Mesothelial cell of epicardium (in vitro differentiated cells): ENCODE measurements at regions not wholly inside any gene's neighbourhood (a gene's known extent, or its start where the extent isn't known, plus 50 kb on each side); places are given as distances from the start of the nearest gene placed in this dataset.

ENCODE experiments used
- DNase-seq, 2 experiments: peaks; one replicate each; pipeline ENCODE4 v3.0.0; 2021; ENCODE audit warnings: low spot score in 2 of 2; ENCODE audit not compliant: unreplicated experiment in 2 of 2
- H3K27ac Mint-ChIP-seq: 2 replicates; pipeline ENCODE4 v1.8.0; 2021; ENCODE audit warnings: mixed read lengths
- H3K27me3 Mint-ChIP-seq: 2 replicates; pipeline ENCODE4 v1.8.0; 2021; ENCODE audit warnings: low read depth, mixed read lengths
- H3K36me3 Mint-ChIP-seq: 2 replicates; pipeline ENCODE4 v1.8.0; 2021; ENCODE audit warnings: mixed read lengths
- H3K4me1 Mint-ChIP-seq: 2 replicates; pipeline ENCODE4 v1.8.0; 2021; ENCODE audit warnings: mixed read lengths
- H3K4me3 Mint-ChIP-seq: 2 replicates; pipeline ENCODE4 v1.8.0; 2021; ENCODE audit warnings: mild to moderate bottlenecking, moderate library complexity, mixed read lengths
- H3K9me3 Mint-ChIP-seq: 2 replicates; pipeline ENCODE4 v1.8.0; 2021; ENCODE audit warnings: mixed read lengths
- CTCF ChIP-seq: fragments of 200-600 bp; sonication (generic); IDR thresholded peaks from one replicate; pipeline ENCODE4 v1.5.0; 2021; ENCODE audit warnings: antibody characterized with exemption; ENCODE audit not compliant: unreplicated experiment

GRCh38 chr1:8171751-8172464 lies 145.8 kb upstream of the ERRFI1 start:
- H3K4me3 Mint-ChIP-seq = no peak overlapping the region
- H3K4me1 Mint-ChIP-seq = peaks cover 15% of the 10 kb centered on the region
- no peak for TF ChIP-seq CTCF

GRCh38 chr1:8170059-8170835 lies 144.1 kb upstream of the ERRFI1 start:
- no peak for DNase-seq
- no peaks in the 10 kb centered on the region for H3K9me3 Mint-ChIP-seq
- no peaks in the 10 kb centered on the region for H3K27me3 Mint-ChIP-seq
- no peak overlapping the region for H3K4me3 Mint-ChIP-seq
- H3K36me3 Mint-ChIP-seq = no peaks in the 10 kb centered on the region
- H3K27ac Mint-ChIP-seq = peak overlapping the region; percentile 93
- TF ChIP-seq CTCF = no peak
- H3K4me1 Mint-ChIP-seq = peaks cover 27% of the 10 kb centered on the region

More at GRCh38 chr1:8171751-8172464, 145.8 kb upstream of the ERRFI1 start:
- Mint-ChIP-seq H3K27me3 (no peaks in the 10 kb centered on the region), H3K9me3 (no peaks in the 10 kb centered on the region), H3K27ac (peak overlapping the region; percentile 2), H3K36me3 (no peaks in the 10 kb centered on the region)
- DNase-seq = no peak

- TF ChIP-seq CTCF = no peak
- Mint-ChIP-seq H3K27ac (peak overlapping the region; percentile 93), H3K36me3 (no peaks in the 10 kb centered on the region), H3K9me3 (no peaks in the 10 kb centered on the region), H3K4me3 (no peak overlapping the region), H3K27me3 (no peaks in the 10 kb centered on the region), H3K4me1 (peaks cover 27% of the 10 kb centered on the region)
- no peak for DNase-seq
Measured at GRCh38 chr1:8169364-8170058, 143.4 kb upstream of the ERRFI1 start.

- no peaks in the 10 kb centered on the region for H3K27me3 Mint-ChIP-seq
- TF ChIP-seq CTCF = no peak
- no peak overlapping the region for H3K4me3 Mint-ChIP-seq
- H3K4me1 Mint-ChIP-seq = peaks cover 27% of the 10 kb centered on the region
- H3K27ac Mint-ChIP-seq = no peak overlapping the region
- DNase-seq = no peak
- H3K36me3 Mint-ChIP-seq = no peaks in the 10 kb centered on the region
- H3K9me3 Mint-ChIP-seq = no peaks in the 10 kb centered on the region
Measured at GRCh38 chr1:8167936-8168335, 141.8 kb upstream of the ERRFI1 start.

GRCh38 chr1:8166406-8166805 lies 140.3 kb upstream of the ERRFI1 start:
- Mint-ChIP-seq H3K9me3 (no peaks in the 10 kb centered on the region), H3K36me3 (no peaks in the 10 kb centered on the region), H3K27me3 (no peaks in the 10 kb centered on the region), H3K4me1 (peaks cover 30% of the 10 kb centered on the region), H3K27ac (peak overlapping the region; percentile 17), H3K4me3 (no peak overlapping the region)
- no peak for TF ChIP-seq CTCF
- no peak for DNase-seq
